HG03571 (cell line): ENCODE measurements at regions not wholly inside any gene's neighbourhood (a gene's known extent, or its start where the extent isn't known, plus 50 kb on each side); places are given as distances from the start of the nearest gene placed in this dataset.

Source experiments
- ATAC-seq: cut with Tn5 transposase; IDR thresholded peaks from one replicate; pipeline ENCODE4 v1.9.1; 2021; ENCODE audit not compliant: unreplicated experiment

- ATAC-seq, result no peak
These were observed 449.6 kb downstream of the KIF16B start for GRCh38 chr20:16123623-16124022.

DNA sequence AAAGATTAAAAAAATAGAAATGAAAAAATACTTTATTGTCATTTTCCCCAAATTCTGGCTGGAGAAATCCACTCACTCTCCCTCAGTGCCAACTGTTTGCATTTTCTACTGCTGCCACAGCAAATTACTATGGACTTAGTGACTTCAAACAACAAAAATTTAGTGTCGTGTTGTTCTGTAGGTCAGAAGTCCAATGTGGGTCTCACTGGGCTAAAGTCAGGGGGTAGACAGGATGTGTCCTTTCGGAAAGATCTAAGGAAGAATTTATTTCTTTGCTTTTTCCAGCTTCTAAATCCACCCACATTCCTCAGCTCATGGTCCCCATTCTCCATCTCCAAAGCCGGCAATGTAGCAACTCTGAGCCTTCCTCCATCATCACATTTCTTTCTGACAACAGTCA lies 453.3 kb downstream of the KIF16B start:
- no peak for ATAC-seq

DNA sequence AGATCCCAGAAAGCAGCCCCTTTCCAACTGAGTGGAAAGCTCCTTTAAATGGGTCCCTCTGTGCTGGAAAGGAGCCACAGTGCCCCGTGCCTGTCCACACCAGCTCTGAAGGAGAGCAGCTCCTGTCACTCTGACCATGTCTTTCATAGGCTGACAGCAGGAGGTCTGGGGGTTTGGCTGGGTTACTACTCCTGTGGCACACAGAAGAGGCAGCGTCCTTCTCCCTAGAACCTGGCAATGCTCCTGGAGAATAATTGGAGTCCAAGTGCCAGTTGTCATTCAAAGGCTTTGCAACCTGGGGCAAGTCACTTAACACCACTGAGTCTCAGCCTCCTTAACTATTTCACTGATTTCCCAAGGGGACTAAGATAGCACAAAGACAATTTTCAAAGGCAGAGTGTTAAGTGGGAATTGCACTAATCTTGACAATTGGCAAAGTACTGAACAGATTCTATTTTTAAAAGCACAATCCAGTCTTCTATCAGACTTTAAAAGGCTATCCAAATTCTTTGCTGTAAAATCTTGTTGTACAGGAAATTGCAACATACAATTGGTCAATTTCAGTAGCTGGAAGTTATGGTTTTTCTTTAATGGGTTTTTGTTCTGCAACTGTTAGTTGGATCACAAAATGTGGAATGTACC lies 457.2 kb downstream of the KIF16B start:
- no peak for ATAC-seq

GRCh38 chr20:16113736-16114135 lies 459.5 kb downstream of the KIF16B start:
- ATAC-seq, result no peak

GRCh38 chr20:16111852-16112412 lies 461.3 kb downstream of the KIF16B start:
- ATAC-seq, result no peak

- no peak for ATAC-seq
These were observed 461.9 kb downstream of the KIF16B start for GRCh38 chr20:16111172-16111832.

GRCh38 chr20:16107172-16107870 lies 465.9 kb downstream of the KIF16B start:
- ATAC-seq, result no peak

DNA sequence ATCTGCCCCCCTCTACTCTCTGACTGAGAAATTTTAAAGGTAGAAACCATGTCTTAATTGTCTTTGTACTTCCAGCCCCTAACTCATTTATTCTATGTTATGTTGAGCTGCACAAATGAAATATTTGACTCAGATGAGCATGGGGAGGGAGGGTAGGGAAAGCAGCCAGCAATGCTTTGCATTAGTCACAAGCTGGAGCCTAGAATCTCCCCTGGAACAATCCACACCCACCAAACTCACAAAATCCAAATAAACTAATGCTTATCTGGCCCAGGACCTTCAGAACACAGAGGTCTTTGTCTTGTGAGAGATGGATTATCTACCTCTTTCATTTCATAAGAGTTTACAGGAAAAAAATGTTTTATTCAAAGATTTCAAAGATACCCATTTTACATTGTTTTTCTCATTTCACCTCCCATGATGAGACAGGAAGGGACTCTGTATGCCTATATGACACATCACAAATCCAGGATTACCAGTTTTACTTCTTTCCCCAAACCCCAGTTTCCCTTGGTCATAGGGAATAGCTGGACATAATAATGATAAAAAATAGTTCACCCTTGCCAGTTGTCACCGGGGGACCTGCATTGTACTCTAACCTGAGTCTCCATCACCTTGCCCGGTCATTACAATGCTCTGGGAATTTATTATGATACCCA lies 466.9 kb downstream of the KIF16B start:
- no peak for ATAC-seq

- ATAC-seq, result no peak
These were observed 468.5 kb downstream of the KIF16B start for GRCh38 chr20:16104783-16105182.
